GM18858 (cell line): ENCODE measurements at regions not wholly inside any gene's neighbourhood (a gene's known extent, or its start where the extent isn't known, plus 50 kb on each side); places are given as distances from the start of the nearest gene placed in this dataset.
A peak's percentile ranks its signal among the peaks of the same experiment; 100 is the strongest.
"Not testable (repeated sequence)": the region's sequence is repeated elsewhere in the genome, so short reads cannot be mapped to it uniquely, and the experiment has no call there.

Experiments
- ATAC-seq: cut with Tn5 transposase; IDR thresholded peaks from one replicate; pipeline ENCODE4 v1.9.1; 2021; ENCODE audit not compliant: unreplicated experiment

GRCh38 chr3:147471741-147472140 is 62.6 kb downstream of the ZIC1 start:
- ATAC-seq, result no peak

DNA sequence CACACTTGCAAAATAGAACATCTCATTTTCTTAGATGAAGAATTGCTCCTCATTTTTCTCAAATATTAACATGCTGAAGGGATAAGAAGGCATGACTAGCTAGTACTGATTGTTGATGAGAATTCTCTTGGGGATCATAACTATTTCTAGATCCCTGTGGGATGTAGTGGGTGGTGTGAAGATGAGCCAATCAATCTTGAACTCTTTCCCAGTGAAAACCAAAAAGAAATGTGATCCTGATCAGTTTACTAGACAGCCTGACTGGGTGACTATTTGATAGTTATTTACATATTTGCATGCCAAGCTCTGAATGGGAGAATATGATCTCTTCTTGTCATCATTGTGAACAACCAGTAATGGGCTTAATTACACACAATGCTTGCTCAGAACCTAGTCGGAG is 63.7 kb downstream of the ZIC1 start:
- no peak for ATAC-seq

DNA sequence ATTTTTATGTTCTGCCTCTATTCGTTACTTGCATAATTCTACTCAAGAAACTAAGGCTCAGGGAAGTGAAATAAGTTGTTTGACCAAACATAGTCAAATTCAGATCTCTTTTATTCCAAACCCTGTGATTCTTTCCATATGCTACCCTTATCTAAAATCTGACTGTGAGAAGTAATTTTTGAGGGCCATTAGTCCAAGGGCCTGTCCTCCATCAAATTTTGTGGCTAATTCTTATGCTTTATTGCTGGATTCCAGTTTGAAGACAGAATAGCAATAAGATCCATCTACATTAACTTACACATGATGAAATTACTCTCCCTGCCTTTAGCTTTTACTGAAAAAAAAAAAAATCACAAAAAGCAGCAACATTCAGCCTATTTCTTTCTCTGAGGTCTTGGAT is 74.0 kb downstream of the ZIC1 start:
- no peak for ATAC-seq

DNA sequence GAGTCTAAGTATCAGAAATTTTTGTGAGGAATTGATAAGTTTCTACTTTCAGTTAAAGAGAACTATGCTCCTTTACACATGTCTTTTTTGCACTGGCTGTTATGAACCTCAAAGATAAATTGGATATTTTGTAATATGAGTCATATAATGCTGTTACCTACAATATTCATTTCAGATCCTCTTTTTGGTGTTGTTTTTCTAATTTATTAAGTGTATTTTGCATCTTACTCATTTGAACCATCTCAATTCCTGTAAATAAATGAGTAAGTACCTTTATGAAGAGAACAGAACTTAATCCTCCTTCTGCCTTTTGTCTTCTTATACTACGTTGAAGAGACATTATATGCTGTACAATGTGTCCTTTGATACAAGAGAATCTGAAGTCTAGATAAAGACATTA is 74.4 kb downstream of the ZIC1 start:
- peak; percentile 77 for ATAC-seq

DNA sequence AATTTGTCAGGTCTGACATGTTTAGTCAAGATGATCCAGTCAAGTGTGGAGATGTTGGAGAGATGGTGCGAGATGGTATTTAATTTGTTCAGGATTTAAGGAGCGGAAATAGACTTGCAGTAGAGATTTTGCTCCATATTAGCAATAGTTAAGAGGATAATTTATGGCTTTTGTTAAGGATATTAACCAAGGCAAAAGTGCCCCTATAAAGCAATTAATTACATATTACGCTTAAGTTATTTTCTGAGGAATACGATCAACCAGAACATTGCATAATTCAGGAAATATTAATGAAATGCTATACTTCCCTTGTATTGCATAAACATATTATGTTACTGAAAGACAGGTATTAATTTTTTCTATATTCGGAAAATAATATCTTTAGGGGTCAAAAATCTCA is 83.9 kb downstream of the ZIC1 start:
- no peak for ATAC-seq

DNA sequence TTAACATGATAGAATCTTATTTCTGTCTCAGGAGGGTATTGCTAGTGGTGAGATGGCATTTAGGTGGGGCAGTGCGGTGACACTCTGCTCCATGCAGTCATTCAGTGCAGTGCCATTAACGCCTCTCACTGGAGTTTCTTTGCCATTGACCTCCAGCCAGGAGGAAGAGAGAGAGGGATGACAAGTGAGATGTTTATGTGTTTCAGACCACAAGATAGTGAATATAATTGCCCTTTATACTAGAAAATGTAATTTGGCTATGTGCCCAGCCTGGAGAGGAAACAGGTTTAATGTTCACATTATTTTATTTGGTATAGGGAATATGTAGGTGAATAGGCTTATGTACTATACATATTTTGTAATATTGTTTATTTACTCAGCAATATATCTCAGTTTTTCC is 84.5 kb downstream of the ZIC1 start:
- ATAC-seq, result no peak

GRCh38 chr3:147497286-147497685 is 88.1 kb downstream of the ZIC1 start:
- no peak for ATAC-seq

- ATAC-seq, result no peak
Measured at GRCh38 chr3:147507638-147508286, 98.6 kb downstream of the ZIC1 start.

- no peak for ATAC-seq
Measured at GRCh38 chr3:147509448-147509847, 100.3 kb downstream of the ZIC1 start.

- no peak for ATAC-seq
Measured at GRCh38 chr3:147513785-147514184, 104.6 kb downstream of the ZIC1 start.

- no peak for ATAC-seq
Measured at GRCh38 chr3:147514366-147515160, 105.4 kb downstream of the ZIC1 start.

GRCh38 chr3:147518465-147518864 is 109.3 kb downstream of the ZIC1 start:
- peak; percentile 54 for ATAC-seq

GRCh38 chr3:147521646-147522045 is 112.5 kb downstream of the ZIC1 start:
- ATAC-seq, result no peak

DNA sequence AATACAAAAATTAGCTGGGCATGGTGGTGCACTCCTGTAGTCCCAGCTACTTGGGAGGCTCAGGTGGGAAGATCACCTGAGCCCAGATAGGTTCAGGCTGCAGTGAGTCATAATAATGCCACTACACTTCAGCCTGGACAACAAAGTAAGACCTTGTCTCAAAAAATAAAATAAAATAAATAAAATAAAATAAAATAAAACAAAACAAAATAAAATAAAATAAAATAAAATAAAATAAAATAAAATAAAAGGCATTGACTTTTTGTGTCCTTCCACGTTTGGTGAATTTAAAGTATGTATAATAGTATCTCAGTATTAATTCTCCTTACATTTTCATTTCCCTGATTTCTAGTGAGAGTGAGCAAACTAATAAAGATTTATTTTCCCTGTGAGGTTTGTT is 113.6 kb downstream of the ZIC1 start:
- ATAC-seq, result not testable (repeated sequence)

DNA sequence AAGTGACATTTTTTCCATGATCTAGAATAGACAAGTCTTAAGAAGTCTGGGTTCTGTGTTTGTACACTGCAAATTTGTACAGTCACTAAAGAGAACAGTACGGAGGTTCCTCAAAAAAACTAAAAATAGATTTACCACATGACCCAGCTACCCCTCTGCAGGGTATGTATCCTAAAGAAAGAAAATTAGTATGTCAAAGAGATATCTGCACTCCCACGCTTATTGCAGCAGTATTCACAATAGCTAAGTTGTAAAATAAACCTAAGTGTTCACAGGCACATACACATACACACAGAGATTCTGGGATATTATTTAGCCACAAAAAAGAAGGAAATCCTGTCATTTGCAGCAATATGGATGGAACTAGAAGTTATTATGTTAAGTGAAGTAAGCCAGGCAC is 120.4 kb downstream of the ZIC1 start:
- ATAC-seq, result no peak

DNA sequence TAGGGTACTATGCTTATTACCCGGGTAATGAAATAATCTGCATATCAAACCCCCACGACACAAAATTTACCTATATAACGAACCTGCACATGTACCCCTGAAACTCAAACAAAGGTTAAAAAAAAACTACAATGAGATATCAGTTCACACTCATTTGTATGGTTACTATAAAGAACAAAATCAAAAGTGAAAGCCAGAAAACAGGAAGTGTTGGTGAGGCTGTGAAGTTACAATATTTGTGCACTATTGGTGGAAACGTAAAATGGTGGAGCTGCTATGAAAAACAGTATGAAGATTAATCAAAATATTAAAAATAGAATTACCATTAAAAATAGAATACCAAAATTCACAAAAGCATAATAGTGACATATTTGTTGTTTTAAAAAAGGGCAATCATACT is 128.9 kb downstream of the ZIC1 start:
- ATAC-seq, result peak; percentile 88

DNA sequence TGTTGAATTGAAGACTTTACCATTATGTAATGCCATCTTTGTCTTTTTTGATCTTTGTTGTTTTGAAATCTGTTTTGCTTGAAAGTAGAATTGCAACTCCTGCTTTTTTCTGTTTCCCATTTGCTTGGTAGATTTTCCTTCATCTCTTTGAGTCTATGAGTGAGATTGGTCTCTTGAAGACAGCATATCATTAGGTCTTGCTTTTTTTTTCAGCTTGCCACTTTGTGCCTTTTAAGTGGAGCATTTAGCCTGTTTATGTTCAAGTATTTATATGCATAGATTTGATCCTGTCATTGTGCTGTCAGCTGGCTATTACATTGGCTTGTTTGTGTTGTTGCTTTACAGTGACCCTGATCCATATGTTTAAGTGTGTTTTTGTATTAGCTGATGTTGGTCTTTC is 131.8 kb downstream of the ZIC1 start:
- ATAC-seq, result no peak

- no peak for ATAC-seq
Measured at GRCh38 chr3:147544290-147544689, 135.1 kb downstream of the ZIC1 start.

GRCh38 chr3:147551491-147551890 is 142.3 kb downstream of the ZIC1 start:
- no peak for ATAC-seq

GRCh38 chr3:147554332-147554731 is 145.2 kb downstream of the ZIC1 start:
- no peak for ATAC-seq

GRCh38 chr3:147572970-147573340 is 163.8 kb downstream of the ZIC1 start:
- peak; percentile 48 for ATAC-seq

DNA sequence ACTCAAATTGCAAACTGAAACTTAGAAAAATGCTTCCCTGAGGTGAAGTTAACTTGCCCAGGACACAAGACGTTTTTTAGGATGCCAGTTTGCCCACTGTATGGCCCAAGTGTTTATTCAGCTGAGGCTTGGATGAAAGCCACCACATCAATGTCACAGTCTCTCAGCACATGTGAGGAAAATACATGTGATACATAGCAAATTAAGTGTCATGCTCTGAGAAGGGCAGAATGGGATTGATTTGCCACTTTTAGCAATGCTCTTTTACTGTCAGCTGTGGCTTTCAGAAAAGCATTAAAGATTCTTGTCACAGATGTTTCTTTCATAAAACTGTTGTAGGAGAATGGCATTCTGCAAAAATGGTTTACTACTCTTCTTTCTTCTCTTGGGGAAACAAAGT is 165.5 kb downstream of the ZIC1 start:
- no peak for ATAC-seq

DNA sequence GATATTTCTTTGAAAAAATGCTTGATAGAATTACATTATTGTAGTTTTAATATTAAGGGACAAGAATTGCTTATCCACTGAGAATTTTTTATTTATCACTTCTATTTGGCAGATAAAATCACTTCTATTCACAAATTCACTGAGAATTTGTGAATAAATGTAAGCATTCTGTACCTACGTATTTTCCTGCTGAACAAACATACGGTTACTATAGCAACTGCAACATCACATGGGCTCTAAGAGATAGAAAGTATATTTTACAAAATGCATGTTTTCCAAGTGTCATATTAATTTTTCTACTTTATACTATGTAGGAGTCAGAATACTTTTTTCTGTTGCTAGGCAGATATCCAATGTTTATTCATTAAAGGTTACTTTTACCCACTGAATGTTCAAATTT is 166.2 kb downstream of the ZIC1 start:
- no peak for ATAC-seq
